VCaP (cell line): ENCODE measurements at regions not wholly inside any gene's neighbourhood (a gene's known extent, or its start where the extent isn't known, plus 50 kb on each side); places are given as distances from the start of the nearest gene placed in this dataset.

Source experiments
- H3K27ac ChIP-seq: fragments of 450-650 bp; 2 replicates; pipeline ENCODE4 v1.5.1; 2017
- CTCF ChIP-seq: fragments of 450-650 bp; conservative IDR thresholded peaks from 2 replicates; pipeline ENCODE4 v1.5.1; 2017; ENCODE audit warnings: mild to moderate bottlenecking, moderate library complexity

DNA sequence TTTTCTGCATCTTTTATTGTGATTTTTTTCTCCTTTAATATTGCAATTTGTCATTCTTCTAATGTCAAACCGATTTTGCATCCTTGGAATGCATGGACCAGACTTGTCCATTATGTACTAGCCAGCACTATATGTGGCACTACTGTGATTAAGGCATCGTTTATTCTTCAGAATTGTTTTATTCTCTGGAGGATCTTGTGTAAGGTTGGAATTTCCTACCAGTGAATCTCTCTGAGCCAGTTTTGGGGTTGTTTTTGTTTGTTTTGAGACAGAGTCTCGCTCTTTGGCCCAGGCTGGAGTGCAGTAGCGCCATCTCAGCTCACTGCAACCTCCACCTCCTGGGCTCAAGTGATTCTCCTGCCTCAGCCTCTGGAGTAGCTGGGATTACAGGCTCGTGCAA is 58.5 kb downstream of the IGLL5 start:
- no peak for TF ChIP-seq CTCF
- H3K27ac ChIP-seq: no peak overlapping the region

- no peak for TF ChIP-seq CTCF
- no peak overlapping the region for H3K27ac ChIP-seq
These were observed 61.3 kb downstream of the IGLL5 start for GRCh38 chr22:22948651-22949571.

DNA sequence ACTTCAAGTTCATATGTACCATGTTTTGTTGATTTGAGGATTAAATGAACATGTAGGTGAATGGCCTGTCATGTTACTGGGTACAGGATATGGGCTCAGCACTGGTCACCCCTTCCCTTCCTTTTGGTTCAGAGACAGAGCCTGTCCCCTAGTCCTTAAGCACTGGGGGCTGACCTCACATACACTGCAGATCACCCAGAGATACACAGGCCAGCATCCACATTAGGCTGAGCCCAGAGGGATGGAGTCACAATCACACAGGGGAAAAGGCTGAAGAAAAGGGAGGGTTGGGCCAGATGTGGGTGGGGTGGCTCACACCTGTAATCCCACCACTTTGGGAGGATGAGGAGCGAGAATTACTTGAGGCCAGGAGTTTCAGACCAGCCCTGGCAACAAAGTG is 62.3 kb downstream of the IGLL5 start:
- TF ChIP-seq CTCF: no peak
- no peak overlapping the region for H3K27ac ChIP-seq

DNA sequence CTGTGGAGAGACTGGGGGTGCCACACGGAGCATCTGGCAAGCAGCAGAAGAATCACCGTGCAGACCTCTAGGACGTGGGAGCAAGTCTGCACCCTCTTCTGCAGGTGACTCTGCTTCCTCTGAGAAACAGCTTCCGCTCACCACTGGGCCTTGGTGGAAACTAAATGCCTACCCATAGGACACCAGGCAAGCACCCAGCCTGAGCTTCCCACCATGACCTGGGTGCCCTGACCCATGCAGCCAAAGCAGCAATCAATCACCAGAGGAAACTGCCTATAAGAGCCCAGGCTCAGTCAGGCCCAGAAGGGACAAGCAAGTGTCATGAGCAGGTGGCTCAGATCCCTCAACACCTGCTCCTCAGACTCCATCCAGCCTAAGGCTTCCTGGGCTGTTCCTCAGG is 63.4 kb downstream of the IGLL5 start:
- no peak overlapping the region for H3K27ac ChIP-seq
- TF ChIP-seq CTCF: no peak

DNA sequence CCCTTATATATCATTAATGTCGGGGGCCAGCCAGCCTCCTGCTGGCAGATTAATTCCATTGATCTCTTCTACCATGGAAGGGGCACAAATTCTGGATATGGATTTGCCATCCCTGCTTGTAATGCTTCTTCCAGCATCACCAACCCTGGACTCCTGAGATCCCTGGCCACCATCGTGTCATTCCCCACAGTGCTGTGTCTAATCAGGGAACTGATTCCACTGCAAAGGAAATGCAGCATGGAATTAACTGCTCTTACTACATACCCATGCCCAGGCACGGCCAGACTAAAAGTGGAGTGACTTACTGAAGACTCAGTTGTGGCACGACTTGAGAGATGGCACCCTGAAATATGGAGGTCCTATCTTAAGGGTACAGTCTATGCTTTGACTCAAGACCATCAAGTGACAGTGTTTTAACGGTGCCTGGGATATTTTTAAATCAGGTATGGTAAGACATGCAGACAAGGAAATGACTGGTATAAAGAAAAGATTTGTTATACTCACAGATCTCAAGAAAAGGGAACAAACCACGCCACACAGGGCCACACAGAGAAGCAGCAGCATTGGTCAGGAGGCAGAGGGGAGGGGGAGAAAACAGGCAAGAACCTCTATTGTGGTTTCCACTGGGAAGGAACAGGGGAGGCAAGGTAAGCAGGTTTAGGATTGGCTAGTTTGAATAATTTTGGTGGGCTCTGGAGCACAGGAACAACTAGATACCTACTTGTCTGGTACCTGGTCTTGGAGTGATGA is 65.1 kb downstream of the IGLL5 start:
- TF ChIP-seq CTCF: no peak
- no peak overlapping the region for H3K27ac ChIP-seq

- TF ChIP-seq CTCF: no peak
- no peak overlapping the region for H3K27ac ChIP-seq
These were observed 66.2 kb downstream of the IGLL5 start for GRCh38 chr22:22953791-22954190.

- TF ChIP-seq CTCF: peak; percentile 72
- no peak overlapping the region for H3K27ac ChIP-seq
These were observed 67.0 kb downstream of the IGLL5 start for GRCh38 chr22:22954656-22955055.
